A673 (cell line): ENCODE measurements at regions not wholly inside any gene's neighbourhood (a gene's known extent, or its start where the extent isn't known, plus 50 kb on each side); places are given as distances from the start of the nearest gene placed in this dataset.

ENCODE experiments used
- BruUV-seq: library from RNA; stranded (reverse); fragments of 400-500 nt; replicated peaks from 2 replicates; lab custom pipeline; 2021; lab: Mats Ljungman, UMichigan
- CTCF ChIA-PET: fragments of 300-600 bp; sonication (Branson Sonifier 250); formaldehyde crosslinking; loops from one replicate; lab custom pipeline; 2022; ENCODE audit warnings: antibody characterized with exemption; lab: Charles Lee
- POLR2A ChIA-PET: fragments of 300-600 bp; sonication (Branson Sonifier 250); formaldehyde crosslinking; loops from one replicate; lab custom pipeline; 2022; ENCODE audit warnings: antibody characterized with exemption; ENCODE audit not compliant: low non-redundant PET; lab: Charles Lee
- DNase-seq: peaks from one replicate; pipeline ENCODE4 v3.0.0-alpha.2; 2015; ENCODE audit warnings: low spot score
- H3K27ac ChIP-seq: fragments of 200-600 bp; sonication (generic); 2 replicates; pipeline ENCODE4 v1.5.1; 2016; ENCODE audit warnings: mixed run types, low read depth, mild to moderate bottlenecking, mixed read lengths, antibody characterized with exemption, low read length; ENCODE audit not compliant: poor library complexity, severe bottlenecking
- H3K27me3 ChIP-seq: fragments of 200-600 bp; sonication (generic); replicated peaks from 2 replicates; pipeline ENCODE4 v1.6.1; 2017; ENCODE audit warnings: mixed run types, low read depth, mild to moderate bottlenecking, mixed read lengths, antibody characterized with exemption, low read length; ENCODE audit not compliant: insufficient read depth, poor library complexity
- H3K36me3 ChIP-seq: fragments of 200-600 bp; sonication (generic); 2 replicates; pipeline ENCODE4 v1.6.1; 2016; ENCODE audit warnings: mixed run types, mild to moderate bottlenecking, mixed read lengths, antibody characterized with exemption, low read length; ENCODE audit not compliant: insufficient read depth, poor library complexity, severe bottlenecking
- H3K4me1 ChIP-seq: fragments of 200-600 bp; sonication (generic); 2 replicates; pipeline ENCODE4 v1.6.1; 2017; ENCODE audit warnings: mixed run types, mild to moderate bottlenecking, mixed read lengths, antibody characterized with exemption, low read length; ENCODE audit not compliant: insufficient read depth, poor library complexity, severe bottlenecking
- H3K4me3 ChIP-seq: fragments of 200-600 bp; sonication (generic); 2 replicates; pipeline ENCODE4 v1.5.1; 2016; ENCODE audit warnings: low read depth, mixed run types, mild to moderate bottlenecking, mixed read lengths, low read length; ENCODE audit not compliant: poor library complexity, severe bottlenecking
- H3K9me3 ChIP-seq: fragments of 200-600 bp; sonication (generic); 2 replicates; pipeline ENCODE4 v1.6.1; 2016; ENCODE audit warnings: mixed run types, low read depth, mild to moderate bottlenecking, mixed read lengths, antibody characterized with exemption, low read length; ENCODE audit not compliant: poor library complexity, severe bottlenecking
- CTCF ChIP-seq: fragments of 300-800, 200-600 bp; sonication (generic); conservative IDR thresholded peaks from 2 replicates; pipeline ENCODE4 v1.5.1; 2017; ENCODE audit warnings: low read depth, mild to moderate bottlenecking, antibody characterized with exemption, low read length, moderate library complexity, mixed read lengths
- EZH2 ChIP-seq: fragments of 200-600 bp; sonication (generic); IDR thresholded peaks from 2 replicates; pipeline ENCODE4 v1.6.1; 2017; ENCODE audit warnings: borderline replicate concordance, low read depth, mild to moderate bottlenecking, mixed read lengths, antibody characterized with exemption, low read length; ENCODE audit not compliant: poor library complexity, severe bottlenecking
- intact Hi-C: fragments of 100-400 bp; cut with micrococcal nuclease; formaldehyde crosslinking; loops from one replicate; pipeline ENCODE4 v1.10.0; 2022; ENCODE audit not compliant: unreplicated experiment

- no peak for DNase-seq
- Histone ChIP-seq H3K9me3 (no peaks in the 10 kb centered on the region), H3K4me3 (no peak overlapping the region), H3K27ac (no peak overlapping the region), H3K4me1 (no peaks in the 10 kb centered on the region), H3K27me3 (no peaks in the 10 kb centered on the region), H3K36me3 (no peaks in the 10 kb centered on the region)
- no peak for TF ChIP-seq EZH2
- no peak for TF ChIP-seq CTCF
- intact Hi-C loops, result no loop called here
- POLR2A ChIA-PET, result no interaction called here
- CTCF ChIA-PET, result no interaction called here
- BruUV-seq, result no TSS peak
Observed at GRCh38 chr5:18517641-18518380, 883.6 kb downstream of the TAF11L14 start.

GRCh38 chr5:18523380-18523779, 889.1 kb downstream of the TAF11L14 start:
- POLR2A ChIA-PET, result no interaction called here
- Histone ChIP-seq H3K27ac (no peak overlapping the region), H3K9me3 (no peaks in the 10 kb centered on the region), H3K4me1 (no peaks in the 10 kb centered on the region), H3K4me3 (no peak overlapping the region), H3K27me3 (no peaks in the 10 kb centered on the region), H3K36me3 (no peaks in the 10 kb centered on the region)
- TF ChIP-seq CTCF, result no peak
- DNase-seq, result no peak
- CTCF ChIA-PET, result no interaction called here
- intact Hi-C loops, result no loop called here
- no TSS peak for BruUV-seq

- H3K4me1 ChIP-seq, result no peaks in the 10 kb centered on the region
- H3K36me3 ChIP-seq, result no peaks in the 10 kb centered on the region
- CTCF ChIA-PET, result no interaction called here
- no peaks in the 10 kb centered on the region for H3K27me3 ChIP-seq
- intact Hi-C loops, result no loop called here
- H3K9me3 ChIP-seq, result no peaks in the 10 kb centered on the region
- POLR2A ChIA-PET, result no interaction called here
- no TSS peak for BruUV-seq
- TF ChIP-seq EZH2, result no peak
- no peak for TF ChIP-seq CTCF
- DNase-seq, result no peak
- no peak overlapping the region for H3K27ac ChIP-seq
- H3K4me3 ChIP-seq, result no peak overlapping the region
Observed at GRCh38 chr5:18526792-18527405, 892.6 kb downstream of the TAF11L14 start.
